GM21786 (cell line): ENCODE measurements at regions not wholly inside any gene's neighbourhood (a gene's known extent, or its start where the extent isn't known, plus 50 kb on each side); places are given as distances from the start of the nearest gene placed in this dataset.
"Not testable (repeated sequence)": the region's sequence is repeated elsewhere in the genome, so short reads cannot be mapped to it uniquely, and the experiment has no call there.

Experiments
- ATAC-seq: cut with Tn5 transposase; IDR thresholded peaks from one replicate; pipeline ENCODE4 v1.9.1; 2021; ENCODE audit not compliant: unreplicated experiment

DNA sequence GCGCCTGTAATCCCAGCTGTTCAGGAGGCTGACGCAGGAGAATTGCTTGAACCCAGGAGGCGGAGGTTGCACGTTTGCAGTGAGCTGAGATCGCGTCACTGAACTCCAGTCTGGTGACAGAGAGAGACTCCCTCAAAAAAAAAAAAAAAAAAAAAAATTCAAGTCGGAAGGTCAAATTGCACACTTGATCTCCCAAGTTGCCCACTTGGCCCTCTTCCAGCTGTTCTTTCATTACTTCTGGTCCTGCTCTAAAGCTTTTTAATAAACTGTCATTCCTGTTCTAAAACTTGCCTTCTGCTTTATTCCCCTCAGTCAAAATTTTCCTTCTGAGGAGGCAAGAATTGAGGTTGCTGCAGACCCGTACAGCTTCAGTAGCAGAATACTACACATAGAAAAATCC is 2358.0 kb downstream of the ARAP2 start:
- ATAC-seq: no peak

DNA sequence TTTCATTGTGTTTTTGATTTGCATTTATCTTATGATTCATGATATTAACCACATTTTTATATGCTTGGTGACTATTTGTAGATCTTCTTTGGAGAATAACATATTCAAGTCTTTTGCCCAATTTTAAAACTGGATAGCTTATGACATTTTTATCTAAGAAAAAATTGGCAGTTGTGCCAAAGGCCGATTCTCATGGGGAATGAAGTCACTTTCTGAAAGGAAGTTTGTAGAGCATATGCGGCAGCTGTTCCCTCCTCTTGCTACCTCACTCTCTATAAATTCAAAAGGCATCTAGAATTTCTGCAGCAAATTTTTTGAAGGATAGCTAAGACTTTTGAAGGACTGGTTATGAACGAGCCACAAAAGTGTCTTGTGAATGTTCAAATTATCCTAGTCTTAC is 2353.5 kb downstream of the ARAP2 start:
- ATAC-seq: no peak

DNA sequence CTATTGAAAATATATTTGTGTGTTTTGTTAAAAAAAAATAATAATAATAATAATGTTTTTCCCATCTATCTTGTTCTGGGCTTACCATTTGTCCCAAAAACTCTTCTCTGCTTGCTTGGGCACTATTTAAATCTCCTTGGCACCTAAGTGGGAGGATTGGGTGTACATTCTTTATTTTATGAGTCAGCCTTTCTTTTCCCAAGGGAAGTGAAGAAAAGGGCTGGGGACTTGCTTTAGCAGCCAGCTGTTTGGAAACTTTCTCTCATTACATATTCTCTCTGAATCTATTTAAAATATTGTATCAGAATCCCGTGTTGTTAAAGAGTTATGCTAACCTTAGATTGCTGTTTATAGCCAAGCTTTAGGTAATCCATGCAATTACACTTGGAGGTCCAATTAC is 2332.4 kb downstream of the ARAP2 start:
- ATAC-seq: no peak

DNA sequence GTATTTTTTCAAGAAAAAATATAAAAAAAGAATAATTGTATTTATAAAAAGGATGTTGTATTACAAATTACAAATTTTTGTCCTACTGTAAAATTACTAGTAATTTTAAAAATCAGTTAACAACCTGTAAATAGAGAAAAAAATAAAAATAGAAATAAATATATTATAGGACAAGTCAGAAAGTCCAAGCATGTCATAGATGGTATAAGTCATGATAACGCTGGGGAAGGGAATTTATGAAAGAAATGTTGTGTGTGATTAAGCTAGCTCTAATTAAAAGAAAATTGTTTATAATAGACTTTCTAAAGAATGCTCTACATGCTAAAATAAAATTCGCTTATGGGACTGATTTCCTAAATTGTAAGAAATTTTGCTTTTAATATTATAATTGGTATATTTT is 2329.9 kb downstream of the ARAP2 start:
- no peak for ATAC-seq

DNA sequence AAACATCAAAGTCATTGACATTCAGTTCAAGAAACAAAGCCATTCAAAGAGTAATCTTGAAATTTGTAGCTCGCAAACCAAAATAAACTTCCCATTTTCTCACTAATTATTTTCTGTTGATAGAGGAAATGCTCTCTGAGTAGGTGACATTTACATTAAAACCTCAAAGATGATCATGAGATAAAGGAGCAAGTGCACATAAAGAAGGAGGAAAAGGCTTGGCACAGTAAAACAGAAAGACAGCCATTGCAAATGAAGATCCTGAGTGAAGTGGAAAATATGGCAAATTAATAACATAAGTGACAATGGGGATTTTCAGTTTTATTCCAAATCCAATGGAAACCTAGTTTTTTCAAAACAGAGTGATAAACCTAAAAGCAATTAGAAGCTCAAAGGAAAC is 2320.8 kb downstream of the ARAP2 start:
- ATAC-seq: no peak

DNA sequence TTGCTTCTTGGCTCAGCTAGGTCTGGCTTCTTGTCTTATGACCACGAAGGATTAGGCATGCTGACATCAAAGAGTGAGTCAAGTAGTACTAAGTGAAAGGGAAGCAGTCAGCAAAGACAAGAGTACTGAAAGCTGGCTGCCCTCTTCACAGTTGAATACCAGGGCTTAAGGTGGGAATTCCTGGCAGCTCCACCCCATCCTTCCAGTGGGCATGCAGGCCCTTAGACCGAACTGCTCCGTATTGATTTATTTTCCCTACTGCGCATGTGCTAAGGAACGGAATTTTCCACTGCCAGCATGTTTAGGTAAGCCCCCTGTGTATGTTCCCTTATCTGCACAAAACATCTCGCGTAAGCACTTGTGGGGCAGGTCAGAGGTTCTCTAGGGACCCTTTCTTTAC is 2320.1 kb downstream of the ARAP2 start:
- no peak for ATAC-seq

DNA sequence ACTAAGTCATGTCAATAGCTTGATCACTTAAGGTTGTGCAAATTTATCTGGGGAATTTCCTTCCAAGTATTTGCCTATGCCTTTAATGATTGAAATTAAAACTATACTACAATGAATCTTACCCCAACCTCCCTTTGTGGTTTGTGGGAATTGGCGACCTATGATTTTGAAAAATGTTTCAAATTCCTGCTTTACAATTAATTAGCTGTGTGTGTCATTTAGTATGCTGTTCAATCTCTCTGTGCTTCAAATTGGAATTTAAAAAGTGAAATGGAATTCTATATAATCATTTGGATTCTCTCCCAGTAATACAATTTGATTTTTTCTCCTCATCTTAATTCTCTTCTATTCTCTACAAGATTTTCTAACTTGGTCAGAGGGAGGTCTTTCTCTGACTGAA is 2319.5 kb downstream of the ARAP2 start:
- ATAC-seq: no peak

DNA sequence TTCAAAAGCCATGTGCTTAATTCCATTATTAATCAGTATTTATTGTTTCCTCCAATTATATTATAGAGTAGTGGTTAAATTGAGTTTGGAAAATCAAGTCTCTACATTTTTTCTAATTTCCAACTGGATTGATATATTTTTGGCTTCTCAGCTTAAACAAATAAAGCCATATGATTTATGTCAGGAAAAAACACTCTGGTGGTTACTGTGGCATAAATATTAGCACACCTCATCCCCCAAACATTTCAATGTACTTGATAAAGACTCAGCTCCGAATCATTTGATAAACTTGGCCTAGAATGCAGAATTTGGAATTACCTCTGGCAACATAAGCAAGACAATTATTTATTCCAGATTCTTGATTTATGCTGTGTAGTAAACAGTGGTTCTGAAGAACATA is 2313.8 kb downstream of the ARAP2 start:
- no peak for ATAC-seq

DNA sequence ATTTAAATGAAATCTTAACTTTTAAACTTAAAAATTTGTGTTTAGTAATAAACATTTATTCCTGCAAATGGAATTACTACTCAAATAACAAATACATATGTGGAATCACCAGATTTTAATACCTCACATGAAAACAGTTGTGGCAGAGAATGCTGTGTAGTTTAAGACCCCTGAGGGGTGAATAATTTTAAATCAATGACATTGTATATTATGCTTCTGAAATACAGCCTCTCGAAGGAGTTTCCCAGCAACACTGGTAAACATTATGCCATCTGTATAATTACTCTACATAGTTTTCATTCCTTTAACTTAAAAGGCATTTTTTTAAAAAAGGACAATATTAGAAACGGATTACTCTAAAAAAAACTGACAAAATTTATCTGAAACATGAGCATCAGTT is 2313.3 kb downstream of the ARAP2 start:
- ATAC-seq: no peak

DNA sequence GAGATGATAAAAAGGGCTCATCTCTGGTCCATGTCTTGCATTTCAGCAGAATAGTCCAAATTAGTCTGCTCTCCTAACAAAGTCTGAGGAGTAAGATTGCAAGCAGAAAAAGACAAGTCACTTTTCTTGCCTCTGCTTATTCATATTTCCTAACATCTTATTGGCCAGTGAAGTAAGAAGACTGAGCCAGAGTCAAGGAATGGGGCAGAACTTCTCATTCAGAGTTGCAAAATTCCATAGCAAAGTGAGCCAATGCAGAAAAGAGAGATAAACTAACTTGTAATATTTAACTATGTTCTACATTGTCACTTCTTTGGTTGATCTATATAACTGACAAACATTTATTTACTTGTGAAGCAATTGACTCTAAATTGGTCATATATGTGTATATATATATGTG is 2304.0 kb downstream of the ARAP2 start:
- ATAC-seq: no peak

DNA sequence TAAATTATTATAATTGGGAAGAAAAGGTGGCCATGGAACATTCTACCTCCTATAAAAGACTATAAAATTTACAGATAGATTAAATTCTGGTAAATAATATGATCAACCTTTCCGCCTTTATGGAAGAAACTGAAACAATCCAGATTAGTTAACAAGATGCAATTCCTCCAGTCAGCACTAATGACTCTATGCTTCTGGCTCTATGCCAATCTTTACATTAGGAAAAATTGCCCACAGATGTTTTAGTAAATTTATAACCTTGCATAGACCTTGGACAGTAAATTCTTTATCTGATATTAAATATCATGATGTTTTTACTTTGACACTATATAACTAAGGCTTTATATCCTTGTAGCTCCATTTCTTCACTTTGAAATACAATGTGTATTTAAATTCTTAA is 2302.5 kb downstream of the ARAP2 start:
- ATAC-seq: no peak

DNA sequence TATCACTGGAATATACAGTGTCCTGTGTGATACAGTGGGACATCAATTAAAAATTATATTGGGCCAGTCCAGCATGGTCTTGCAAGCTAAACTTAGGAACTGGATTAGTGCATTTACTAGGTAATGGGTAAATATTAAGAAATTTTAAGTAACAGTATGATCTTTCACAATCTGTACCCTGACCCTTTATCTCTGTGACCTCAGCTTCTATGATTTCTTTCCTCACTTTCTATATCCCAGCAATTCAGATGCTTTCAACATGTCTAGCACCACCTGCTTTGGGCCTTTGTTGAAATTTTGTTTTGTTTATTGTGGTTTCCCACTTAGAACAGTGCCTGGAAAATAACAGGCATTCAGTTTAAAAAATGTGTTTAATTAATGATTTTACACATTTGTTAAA is 2295.4 kb downstream of the ARAP2 start:
- no peak for ATAC-seq

DNA sequence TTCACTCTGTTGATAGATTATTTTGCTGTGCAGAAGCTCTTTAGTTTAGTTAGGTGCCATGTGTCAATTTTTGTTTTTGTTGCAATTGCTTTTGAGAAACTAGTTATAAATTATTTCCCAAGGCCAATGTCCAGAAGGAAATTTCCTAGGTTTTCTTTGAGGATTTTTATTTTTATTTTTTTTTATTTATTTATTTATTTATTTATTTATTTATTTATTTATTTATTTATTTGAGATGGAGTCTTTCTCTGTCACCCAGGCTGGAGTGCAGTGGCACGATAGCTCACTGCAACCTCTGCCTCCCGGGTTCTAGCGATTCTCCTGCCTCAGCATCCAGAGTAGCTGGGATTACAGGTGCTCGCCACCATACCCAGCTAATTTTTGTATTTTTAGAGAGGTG is 2290.5 kb downstream of the ARAP2 start:
- not testable (repeated sequence) for ATAC-seq

DNA sequence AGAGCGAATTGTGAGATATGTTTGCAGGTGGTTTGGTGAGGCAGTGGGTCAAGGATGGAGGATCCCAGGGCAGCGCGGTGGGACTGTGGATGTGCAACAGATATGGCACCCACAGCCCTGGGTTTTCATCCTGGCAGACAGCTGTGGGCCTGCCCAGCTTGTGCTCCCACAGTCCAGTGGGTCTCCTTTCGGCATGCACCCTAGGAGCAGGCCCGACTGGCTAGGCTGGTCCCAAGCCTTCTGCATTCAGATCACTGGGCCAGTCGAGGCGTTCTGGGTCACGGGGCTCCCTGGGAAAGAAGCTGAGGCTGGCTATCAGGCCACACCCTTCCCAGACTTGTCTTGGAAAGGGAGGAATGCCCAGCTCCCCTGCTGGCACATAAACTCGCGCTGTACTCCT is 2289.6 kb downstream of the ARAP2 start:
- no peak for ATAC-seq

DNA sequence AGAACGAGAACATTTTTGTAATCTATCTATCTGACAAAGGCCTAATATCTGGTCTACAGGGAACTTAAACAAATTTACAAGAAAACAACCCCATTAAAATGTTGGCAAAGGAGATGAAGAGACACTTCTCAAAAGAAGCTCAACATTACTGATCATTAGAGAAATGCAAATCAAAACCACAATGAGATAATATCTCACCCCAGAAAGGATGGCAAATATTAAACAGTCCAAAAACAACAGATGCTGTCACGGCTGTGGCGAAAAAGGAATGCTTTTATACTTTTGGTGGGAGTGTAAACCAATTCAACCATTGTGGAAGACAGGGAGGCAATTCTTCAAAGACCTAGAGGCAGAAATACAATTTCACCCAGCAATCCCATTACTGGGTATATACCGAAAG is 2284.8 kb downstream of the ARAP2 start:
- no peak for ATAC-seq

DNA sequence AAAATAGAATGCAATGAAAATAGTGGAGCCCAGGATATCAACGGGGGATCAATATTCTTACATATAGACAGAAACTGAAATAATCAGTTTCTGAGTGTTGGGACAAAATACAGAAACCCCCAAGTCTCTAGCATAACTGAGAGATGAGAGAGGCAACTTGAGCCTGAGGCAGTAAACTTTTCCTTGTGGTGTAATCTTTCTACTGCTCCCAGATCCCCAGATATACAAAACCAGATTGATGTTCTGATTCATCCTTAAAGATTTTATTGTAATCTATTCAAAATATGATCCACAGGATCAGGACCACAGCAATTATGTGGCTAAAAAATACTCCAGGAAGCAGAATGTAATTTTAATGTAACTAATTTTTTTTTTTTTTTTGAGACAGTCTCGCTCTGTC is 2282.6 kb downstream of the ARAP2 start:
- ATAC-seq: no peak

DNA sequence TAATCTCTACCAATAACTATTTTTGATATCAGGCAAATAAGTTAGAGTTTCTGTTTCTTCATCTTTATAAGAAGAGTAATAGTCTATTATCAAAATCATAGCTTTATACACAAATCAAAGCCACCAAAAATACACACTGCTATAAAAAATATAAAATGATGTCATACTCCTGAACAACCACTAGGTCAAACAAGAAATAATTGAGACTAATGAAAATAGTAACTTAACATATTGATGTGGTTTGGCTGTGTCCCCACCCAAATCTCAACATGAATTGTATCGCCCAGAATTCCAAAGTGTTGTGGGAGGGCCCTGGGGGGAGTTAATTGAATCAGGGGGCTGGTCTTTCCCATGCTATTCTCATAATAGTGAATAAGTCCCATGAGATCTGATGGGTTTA is 2277.5 kb downstream of the ARAP2 start:
- no peak for ATAC-seq

DNA sequence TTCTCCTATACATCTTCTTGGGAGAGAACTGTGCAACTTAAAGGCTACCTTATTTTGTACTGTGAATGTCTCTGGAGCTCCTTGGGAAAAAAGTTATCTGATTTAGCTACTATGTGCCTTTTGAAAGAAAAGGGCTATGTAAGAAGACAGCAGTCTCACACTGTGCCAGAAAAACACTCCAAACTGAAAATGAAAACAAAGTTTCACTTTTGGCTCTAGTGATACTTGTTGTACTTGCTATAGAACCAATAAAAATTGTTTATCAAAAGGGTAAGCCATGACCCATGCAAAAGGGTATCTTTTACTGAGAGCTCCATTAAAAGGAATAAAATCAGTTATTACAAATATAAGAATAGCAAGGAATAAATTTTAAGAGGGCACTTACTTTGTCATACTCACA is 2270.0 kb downstream of the ARAP2 start:
- ATAC-seq: no peak

DNA sequence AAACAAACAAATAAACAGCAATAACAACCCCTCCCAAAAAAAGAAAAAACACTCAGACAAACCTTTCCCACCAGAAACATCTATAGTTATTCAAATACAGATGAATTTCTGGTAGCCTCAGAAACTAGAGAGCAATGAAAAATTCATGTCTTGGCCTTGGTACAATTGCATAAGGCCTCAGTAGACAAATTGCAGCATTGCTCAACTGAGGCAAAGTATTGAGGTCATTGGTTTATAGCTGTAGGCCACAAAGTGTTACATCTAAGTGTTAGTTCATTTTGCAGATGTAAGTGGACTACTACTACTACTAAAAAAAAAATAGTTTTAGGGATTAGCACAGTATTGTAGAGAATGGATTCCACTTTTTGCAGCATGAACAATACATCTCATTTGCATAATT is 2268.3 kb downstream of the ARAP2 start:
- ATAC-seq: no peak

DNA sequence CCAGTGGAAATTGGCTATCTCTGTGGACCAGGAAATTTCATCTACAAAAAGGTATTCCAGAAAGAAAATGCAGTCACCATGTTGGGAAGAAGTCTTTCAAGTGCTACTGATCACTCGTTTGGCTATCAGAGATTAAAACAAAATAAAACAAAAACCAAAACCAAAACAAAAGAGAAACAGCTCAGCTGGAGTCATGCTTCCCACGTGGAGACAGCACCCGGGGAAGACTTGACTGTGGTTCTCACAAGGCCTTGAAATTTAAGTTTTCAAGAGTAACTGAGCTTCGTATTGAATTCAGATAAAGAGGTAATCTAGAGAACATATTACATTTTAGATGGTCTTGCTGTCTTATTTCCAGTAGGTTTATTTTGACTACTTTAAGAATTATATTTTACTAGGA is 2264.5 kb downstream of the ARAP2 start:
- ATAC-seq: not testable (repeated sequence)

DNA sequence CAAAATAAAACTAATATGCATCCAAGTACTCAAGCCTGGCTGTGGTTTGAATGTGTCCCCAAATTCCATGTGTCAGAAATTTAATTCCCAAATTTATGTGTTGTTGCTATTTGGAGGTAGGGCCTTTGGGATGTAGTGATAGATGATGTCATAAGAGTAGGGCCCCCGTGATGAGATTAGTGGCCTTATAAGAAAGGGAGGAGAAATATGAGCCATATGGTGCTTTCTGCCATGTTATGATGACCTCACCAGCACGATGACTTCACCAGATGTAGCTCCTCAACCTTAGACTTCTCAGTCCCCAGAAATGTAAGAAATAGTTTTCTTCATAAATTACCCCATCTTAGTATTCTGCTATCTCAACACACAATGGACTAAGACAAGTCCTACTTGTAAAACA is 2264.0 kb downstream of the ARAP2 start:
- no peak for ATAC-seq

DNA sequence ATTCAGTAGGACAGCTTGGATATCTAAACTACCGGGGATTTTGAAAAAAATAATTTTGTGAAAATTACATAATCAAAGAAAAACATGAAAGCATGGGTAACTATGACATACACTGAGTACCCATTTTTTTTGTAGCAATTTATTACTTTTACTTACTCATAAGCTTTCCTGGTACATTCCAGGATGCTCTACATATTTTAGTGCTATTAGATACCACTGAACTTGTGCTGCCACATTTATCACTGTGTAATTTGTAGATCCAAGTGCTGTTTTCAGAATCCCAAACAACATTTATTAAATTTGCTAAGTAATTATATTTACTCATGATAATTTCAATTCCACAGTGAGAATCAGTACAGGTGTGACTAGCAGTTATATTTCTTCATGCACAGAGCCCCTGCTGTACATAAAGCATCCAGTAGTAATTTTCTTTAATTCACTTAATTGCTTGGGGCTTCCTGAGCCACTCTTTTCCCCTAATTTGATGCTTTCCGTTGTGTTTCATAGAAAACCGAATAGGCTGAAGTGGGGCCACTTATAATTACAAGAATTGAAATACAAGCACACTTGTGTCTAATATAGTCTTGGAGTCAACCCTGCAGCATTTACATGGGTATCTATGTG is 2254.4 kb downstream of the ARAP2 start:
- no peak for ATAC-seq

DNA sequence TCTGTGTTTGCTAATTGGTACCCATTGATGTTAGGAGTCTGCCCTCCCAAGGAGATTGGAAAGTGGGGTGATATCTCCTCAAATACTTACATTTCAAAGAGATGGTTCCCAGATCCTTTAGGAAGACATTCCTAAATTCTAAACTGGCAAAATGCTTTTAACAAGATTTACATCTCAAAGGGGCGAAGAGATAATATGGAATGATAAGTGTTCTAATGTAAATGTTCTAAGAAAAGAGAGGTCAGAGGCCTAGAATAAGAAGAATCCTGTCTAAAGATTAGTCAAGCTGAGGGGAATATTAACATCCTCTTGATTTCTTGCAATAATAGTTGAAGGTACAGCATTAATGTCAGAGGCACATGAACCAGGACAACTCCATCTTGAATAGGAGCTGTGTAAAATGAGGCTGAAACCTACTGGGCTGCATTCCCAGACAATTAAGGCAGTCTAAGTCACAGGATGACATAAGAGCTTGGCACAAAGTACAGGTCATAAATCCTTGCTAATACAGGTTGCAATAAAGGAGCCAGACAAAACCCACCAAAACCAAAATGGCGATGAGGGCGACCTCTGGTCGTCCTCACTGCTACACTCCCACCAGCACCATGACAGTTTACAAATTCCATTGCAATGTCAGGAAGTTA is 2248.1 kb downstream of the ARAP2 start:
- ATAC-seq: no peak
